AG20443 (cell line): ENCODE measurements at regions not wholly inside any gene's neighbourhood (a gene's known extent, or its start where the extent isn't known, plus 50 kb on each side); places are given as distances from the start of the nearest gene placed in this dataset.

Experiments used
- DNase-seq: peaks from one replicate; pipeline ENCODE4 v3.0.0; 2012; ENCODE audit warnings: low spot score, mixed read lengths

DNA sequence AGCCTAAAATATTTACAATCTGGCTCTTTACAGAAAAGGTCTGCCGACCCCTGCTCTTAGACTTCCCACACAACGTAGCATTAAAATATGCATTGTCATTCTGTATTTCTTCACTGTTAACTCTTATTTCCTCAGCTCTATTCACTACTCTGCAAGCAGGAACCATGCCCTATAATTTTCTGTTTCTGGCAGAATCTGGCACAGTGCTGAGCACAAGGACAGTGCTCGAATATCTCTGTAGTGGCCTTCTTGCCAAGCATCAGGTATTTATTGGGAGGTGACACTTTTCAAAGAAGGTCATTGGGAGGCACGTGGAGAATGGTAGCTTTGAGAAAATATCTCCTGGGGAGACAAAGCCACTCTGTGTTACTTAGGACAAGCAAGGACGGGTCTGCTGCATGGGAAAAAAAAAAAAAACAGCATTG is 77.9 kb downstream of the PSMG1 start:
- DNase-seq = no peak

DNA sequence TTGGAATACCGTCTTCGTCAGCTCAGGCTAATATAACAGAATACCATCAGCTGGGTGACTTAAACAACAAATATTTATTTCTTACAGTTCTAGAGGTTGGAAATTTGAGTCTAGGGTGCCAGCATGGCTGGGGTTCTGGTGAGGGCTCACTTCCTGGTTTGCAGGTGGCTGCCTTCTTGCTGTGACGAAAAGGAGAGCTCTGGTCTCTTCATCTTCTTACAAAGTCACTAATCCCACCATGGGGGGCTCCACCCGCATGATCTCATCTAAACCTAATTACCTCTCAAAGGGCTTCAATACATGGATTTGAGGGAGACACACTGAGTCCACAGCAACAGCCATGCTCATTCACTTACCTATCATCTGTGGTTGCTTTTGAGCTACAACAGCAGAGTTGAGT is 78.3 kb downstream of the PSMG1 start:
- no peak for DNase-seq

DNA sequence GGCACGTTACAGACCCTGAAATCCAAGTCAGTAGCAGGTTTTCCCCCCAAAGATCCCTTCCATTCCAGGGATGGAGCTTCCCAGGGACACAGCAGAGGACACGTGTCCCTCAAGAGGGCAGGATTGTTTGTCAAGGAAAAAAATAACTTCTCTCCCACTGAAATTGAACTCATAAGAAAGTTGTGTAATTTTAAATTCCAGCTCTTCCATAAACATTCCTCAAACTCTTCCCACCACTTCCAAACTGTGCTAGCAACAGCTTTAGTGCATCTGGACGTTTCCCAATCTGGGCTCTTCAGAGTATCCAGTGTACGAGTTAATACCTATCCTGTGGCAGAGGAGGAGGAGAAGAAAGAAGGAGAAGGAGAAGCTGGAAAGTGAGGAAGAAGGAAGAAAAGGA is 79.6 kb downstream of the PSMG1 start:
- DNase-seq = peak; percentile 53

DNA sequence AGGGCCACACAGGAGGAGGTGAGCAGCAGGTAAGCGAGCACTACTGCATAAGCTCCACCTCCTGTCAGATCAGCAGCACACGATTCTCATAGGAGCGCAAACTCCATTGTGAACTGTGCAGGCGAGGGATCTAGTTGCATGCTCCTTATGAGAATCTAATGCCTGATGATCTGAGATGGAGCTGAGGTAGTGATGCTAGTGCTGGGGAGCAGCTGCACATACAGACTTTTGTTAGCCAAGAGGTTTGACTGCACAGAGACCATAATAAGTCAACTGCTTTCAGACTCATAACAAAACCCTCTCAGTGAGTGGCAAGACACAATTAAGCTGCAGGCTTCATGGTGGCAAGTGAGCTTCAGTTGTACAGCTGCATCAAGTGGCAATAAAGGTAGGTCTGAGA is 83.4 kb downstream of the PSMG1 start:
- no peak for DNase-seq

DNA sequence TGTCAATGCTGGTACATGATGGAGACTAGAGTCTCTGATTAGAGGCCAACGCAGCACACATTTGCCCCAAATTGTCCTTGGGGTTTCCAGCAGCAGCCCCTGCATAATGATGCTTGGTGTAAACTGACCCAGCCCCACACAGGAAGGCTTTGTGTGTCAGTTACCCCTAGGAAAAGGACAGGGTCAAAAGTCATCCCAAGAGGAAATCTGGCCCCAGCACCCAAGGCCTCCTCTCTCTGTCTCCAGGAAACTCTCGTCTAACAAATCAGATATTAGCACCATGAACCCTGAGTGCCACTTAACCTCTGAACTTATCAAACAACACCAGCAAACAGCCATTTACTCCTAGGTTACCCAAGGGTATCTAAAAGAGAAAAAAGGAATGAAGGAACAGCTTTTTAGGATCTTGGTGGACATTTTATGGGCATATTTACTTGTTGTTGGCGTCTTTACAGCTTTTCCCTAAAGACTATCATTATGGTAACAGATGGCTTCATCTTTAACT is 84.5 kb downstream of the PSMG1 start:
- DNase-seq = no peak

DNA sequence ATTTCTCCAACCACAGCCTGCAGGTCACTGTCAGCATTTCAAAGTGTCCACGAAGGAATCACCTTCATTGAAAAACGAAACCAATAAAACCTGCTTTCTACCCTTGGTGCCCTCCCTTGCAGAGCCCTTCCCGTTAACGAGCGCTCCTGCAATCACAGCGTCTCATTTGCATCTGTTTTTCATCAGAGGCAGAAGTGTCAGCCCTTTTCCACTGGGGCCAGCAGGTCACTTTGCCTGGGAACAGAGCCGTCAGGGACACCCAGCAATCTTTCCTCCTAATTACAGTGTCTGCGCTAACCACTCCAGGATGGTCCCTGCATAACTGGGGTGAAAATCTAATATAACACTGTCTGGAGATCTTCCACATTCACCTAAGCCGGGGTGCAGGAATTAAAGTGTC is 85.3 kb downstream of the PSMG1 start:
- peak; percentile 13 for DNase-seq

DNA sequence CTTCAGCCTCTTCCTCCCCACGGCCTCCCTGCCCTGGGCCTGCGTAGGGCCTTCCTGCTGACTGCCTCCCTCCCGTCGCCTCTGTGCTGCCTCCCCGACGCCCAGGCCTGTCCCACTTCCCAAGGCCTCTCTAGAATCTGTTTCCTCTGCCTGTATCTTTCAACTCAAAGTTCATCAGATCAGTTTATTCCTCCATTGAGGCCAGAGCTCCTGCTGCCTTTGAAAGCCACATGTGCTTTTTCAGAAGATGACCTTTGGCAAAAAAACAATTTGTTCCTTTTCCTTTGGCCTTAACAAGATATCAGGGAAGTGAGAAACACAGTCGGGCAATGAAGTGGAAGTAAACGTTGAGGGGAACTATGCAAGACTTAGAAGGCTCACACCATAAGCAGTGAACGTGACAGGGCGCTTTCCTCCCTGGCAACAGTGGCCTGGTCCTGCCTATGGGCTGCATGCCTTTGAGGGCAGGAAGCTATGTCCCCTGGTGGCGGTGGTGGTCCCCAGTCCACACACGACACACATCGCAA is 85.9 kb downstream of the PSMG1 start:
- peak; percentile 8 for DNase-seq

DNA sequence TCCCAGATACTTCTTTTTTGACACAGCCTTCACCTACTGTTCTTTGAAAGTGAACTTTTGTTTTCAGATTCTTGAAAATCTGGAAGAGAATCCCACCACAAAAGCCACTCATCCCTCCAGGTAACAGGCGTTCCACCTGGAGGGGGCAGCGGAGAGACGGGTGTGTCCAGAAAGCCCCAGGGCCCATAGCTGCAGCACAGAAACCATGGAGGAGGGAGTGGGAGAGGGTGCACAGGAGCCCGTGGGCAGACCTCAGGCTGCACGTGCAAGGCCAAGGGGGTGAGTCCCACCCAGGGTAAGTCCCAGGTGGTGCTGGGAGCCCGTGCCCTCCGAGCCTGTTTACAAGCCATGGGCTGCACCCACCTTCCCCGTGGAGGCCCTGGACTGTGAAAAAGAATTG is 86.5 kb downstream of the PSMG1 start:
- DNase-seq = no peak

DNA sequence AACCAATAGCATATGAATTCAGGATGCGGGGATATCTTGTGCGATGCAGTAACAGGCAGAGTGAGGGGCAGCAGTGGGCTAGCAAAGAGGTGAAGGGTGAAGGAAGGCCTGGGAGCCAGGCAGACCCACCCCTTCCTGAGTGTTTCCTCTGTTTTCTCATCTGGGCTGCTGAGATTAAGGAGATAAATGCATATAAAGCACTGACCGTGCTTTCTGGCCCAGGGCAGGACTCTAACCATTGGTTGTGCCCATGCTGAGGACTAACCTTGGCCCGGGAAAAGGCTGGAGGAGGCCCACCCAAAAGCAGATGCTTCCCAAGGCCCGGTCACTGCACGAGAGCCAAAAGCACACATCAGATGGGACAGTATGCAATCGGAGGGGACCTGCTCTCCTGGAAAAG is 87.6 kb downstream of the PSMG1 start:
- no peak for DNase-seq

DNA sequence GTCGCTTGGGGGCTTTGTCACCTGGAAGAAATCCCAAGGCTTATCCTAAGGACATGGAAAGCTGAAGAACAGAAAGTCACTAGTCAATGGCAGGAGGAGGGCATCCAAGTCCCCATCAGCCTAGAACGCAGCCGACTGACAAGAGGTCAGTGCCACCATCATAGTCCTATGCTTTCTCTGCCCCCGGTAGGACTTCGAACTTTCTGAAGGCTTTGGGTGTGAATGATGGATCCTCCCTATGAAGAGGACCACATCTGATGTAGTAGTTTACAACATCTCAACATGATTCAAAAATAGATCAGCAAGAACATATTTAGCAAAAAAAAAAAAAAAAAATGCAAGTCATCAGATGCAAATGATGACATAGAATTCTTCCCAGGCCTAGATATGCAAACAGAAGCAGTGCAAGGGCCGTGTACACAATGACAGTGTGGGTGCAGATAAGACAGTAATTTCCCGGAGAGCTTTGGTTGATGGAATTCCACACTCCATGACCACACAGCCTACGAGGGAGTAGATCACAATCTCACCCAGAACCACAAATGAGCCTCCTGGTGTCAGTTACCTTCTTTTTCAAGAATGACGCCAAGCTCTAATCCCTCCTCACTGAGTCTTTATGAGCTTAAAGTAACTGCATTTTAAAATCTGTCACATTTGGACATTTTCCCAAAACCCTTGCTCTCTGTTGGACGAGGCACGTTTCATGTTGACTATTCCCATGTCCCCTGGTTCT is 88.2 kb downstream of the PSMG1 start:
- DNase-seq = no peak

DNA sequence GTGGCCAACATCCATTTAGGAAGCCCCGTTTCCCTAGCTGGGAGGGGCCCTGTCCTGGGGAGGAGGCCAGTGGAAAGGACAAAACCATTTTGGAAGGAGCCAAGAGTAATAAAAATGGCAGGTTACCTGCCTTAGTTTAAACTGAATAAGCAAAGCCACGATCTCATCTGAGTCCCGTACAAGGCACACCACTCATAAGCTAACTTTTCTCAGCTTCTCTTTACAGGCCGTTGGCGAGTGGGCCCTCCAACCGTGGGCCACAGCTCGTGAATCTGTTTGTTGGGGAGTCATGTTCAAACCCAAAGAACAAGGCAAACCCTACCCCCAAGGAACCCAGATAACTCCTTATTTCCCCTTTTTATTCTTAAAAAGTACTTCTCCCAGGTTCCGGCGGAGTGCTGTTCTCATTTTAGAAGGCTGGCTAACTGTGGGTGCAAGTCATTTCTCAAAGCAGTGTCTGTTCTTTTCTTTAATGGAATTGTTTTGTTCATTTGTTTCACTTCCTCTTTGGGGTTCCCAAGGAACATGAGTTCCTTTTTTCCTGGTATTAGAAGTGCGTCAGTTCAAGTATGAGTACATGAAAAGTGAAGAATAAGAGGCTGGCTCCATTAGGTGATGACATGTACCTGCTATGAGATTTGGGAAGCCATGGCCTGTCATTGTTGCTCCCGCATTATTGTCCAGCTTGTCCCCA is 89.0 kb downstream of the PSMG1 start:
- no peak for DNase-seq

DNA sequence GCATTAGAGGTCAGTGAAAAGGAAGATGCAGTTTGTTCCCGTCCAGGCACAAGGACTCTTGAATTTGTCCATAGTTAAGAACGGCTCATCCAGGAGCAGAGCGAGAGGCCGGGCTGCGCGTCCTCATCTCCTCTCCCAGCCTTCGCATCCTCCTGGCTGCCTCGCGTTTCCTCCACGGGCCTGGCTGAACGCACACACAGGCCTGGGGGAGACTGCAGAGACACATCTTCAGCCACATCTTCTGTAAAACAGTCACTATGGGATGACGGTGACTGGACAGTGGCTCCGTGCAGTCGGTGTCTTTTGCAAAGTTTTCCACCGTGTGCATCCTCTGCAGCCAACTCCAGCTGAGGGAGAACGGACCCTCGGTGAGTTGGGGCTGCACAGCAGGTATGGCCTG is 89.7 kb downstream of the PSMG1 start:
- no peak for DNase-seq

DNA sequence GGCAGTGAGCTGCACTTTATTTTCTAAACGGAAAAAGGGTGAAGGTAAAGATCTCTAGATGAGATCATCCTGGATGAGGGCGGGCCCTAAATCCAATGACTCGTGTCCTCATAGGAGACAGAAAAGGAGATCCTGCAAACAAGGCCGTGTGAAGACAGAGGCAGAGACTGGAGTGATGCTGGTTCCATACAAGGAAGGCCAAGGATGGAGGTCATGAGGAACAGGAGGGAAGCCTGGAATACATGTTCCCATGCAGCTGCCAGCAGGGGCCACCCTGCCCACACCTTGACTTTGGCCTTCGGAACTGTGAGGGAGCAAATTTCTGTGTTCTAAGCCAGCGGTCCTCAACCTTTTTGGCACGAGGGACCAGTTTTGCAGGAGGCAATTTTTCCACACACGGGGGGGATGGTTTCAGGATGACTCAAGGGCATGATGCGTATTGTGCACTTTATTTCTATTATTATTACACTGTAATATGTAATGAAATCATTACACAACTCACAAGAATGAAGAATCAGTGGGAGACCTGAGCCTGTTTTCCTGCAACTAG is 94.3 kb downstream of the PSMG1 start:
- DNase-seq = no peak

DNA sequence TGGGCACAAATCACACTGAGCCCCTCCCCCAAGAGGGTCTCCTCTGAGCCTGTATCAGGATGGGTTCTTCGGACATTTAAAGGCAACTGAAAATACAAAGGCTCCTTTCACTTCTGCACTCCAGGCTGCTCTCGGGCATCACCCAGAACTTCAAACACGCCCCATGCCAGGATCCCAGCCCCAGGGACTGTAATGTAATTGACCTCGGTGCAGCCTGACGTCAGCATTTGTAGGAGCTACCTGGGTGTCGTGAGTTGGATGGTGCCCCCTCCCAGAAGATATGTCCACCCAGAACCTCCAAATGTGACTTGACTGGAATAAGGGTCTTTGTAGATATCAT is 95.2 kb downstream of the PSMG1 start:
- no peak for DNase-seq

DNA sequence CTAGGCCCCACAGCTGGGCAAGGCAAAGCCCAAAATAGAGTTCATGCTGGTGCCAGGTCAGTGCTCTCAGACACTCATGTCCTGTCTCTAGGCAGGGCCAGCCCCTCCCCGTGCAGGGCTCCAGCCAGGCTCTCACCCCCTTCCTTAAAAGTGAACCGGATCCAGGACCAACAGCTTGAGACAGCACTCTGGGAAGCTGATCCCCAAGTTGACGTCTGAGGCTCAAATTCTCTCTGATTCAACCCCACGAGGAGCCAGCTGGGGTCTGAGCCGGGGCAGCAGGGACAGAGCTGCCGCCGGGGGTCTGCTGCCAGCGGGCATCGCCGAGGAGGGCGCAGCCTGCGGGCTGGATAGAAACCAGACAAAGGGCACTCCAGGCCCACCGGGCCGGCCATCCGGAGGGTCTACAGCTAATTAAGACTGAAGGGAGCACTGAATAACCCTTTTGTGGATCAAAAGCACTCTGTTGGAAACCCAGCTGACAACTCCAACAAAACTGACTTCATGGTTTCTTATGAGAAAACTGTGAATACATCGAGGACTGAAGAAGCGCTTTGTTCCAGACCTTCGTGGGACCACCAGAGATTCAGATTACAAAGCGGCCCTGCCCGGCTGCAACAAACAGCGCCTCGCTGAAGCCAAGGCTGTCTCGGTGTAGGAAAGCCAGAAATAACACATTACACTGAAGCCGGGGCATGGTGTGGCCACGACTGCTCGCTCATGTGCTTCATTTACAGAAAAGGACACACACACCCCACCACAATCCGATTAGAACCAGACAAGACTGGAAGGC is 95.8 kb downstream of the PSMG1 start:
- DNase-seq = no peak

DNA sequence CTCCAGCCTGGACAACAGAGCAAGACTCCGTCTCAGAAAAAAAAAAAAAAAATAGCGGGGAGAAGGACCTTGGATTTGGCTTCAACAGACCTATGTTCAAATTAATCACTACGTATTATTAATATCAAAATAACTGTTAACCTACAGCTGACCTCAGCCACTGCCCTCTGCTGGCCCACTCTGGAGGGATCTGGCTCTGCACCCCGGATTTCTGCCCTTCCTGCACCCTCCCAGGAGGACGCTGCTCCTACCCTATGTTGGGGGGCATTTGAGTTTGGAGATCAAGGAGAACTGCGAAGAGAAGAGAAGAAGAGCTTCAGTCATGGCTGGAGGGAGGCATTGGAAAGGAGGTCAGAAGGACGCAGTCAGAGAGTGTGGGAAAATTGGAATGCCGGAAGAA is 96.7 kb downstream of the PSMG1 start:
- no peak for DNase-seq

DNA sequence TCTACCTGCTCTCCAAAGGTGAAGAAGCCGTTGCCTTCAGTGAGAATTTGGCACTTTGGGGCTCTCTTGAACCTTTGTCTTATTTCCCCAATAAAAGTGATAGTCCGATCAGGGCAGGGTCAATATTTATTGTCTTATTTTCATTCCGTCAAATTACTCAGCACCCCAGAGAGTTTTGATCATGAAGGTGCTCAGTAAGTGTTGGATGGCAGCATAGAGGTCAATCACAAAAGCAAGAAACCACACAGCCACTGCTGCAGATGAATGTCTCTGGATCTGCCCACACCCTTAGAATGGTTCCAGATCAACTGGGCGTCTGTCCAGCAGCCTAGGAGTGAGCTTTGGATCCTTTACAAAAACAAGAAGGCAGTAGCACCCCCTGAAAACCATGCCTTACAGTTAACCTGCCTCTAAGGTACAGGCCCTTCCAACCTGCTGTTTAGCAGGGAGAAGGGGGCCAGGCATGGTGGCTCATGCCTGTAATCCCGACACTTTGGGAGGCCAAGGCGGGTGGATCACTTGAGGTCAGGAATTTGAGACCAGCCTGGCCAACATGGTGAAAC is 97.3 kb downstream of the PSMG1 start:
- no peak for DNase-seq

DNA sequence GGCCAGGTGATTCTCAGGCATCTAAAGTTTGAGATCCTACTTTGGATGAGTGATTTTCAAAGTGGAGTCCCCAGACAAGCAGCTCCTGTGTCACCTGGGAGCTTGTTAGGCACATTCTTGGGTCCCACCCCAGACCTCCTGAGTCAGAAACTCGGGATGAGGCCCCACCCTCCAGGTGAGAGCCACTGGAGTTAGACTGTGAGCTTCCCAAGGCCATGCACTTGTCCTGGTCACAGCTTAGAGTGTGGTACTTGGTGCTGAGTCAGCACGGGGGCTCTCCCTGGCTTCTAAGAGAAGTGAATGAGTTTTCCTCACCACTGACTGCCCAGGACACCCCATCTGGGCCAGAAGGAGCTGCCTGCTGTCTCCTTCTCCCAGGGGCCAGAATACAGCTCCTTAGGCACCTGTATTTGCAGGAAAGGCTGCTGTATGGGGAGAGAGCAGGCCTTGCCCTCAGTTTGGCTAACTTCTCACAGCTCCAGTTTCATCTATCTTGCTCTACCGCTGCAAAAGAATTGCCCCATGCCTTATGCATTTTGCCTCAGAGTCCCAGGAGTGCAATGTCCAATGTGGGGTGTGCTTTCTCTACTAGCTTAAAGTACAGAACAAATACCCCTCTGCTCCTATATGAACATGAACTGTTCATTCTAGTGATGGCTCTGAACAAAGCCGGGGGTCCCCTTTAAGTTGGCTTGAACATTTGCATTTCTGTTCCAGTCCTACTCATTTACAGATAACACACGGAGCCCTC is 98.1 kb downstream of the PSMG1 start:
- no peak for DNase-seq

DNA sequence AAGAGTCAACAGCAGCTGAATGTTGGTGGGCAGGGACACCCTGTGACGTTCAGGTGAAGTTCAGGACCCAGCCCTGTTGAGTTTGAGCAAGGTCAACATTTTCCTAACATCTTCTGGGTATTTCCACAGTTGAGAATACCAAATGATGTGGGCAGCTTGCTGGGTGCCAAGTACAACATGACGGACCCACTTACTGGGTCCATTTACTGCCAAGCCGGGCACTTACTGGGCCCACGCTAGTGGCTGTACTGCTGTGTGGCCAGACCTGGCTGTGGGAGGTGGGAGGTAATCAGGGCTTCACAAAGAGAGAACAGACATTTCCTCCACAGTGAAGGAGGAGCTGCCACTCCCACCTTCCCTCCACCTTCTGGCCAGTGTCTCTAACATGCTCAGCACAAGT is 99.2 kb downstream of the PSMG1 start:
- no peak for DNase-seq

DNA sequence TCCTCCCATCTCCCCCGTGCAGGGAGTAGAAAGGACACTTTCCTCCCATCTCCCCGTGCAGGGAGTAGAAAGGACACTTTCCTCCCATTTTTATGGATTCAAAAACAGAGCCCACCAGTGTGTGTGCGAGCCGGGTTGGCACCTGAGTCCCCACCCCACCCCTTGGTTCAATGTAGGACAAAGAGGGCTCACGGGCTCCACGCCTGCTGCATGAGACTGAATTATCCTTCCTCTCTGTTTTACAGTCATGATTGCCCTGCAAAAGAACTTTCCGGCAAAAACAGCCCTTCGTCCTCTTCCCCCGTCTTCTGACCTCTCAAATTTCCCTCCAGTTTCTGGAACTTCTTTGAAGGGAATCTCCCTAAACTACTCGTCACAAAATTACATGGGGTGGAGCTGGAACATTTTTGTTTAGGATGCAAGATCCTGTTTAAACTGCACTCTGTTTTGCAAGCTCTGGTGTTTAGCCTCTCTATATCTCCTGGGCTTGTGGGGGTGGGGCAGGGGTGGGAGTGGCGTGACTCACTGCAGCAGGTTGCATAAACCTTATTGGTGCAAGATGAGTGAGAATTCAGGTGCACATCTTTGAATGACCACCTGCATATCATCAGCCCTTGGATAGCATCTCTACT is 99.8 kb downstream of the PSMG1 start:
- peak; percentile 29 for DNase-seq
